ENCODE measurements at regions not wholly inside any gene's neighbourhood (a gene's known extent, or its start where the extent isn't known, plus 50 kb on each side); places are given as distances from the start of the nearest gene placed in this dataset.

GRCh38 chr9:7394002-7394774 lies 405.4 kb downstream of the DMAC1 start:
- DNase-seq, result no peak

GRCh38 chr9:7392148-7392547 lies 407.4 kb downstream of the DMAC1 start:
- DNase-seq, result no peak

DNA sequence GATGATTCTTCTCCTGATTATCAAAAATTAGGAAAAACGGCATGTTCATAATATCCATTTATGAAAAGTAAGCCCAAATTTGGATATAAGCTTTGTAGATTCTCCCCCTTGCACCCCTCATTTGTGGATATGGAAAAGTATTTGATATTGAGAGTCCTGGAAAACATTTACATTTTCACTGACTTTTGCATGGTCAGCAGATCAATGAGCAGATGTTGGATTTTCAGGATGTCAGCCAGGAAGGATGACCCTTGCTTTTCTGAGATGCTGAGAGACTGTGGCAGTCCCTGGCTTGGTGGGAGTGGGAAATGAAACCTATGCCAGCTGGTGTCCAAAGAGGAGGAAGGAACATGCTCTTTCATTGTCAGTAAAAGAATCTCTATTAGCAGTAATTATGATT lies 410.8 kb downstream of the DMAC1 start:
- no peak for DNase-seq

- DNase-seq, result peak; percentile 79
These were observed 411.7 kb downstream of the DMAC1 start for GRCh38 chr9:7387840-7388239.

GRCh38 chr9:7382304-7382703 lies 417.3 kb downstream of the DMAC1 start:
- DNase-seq, result no peak

DNA sequence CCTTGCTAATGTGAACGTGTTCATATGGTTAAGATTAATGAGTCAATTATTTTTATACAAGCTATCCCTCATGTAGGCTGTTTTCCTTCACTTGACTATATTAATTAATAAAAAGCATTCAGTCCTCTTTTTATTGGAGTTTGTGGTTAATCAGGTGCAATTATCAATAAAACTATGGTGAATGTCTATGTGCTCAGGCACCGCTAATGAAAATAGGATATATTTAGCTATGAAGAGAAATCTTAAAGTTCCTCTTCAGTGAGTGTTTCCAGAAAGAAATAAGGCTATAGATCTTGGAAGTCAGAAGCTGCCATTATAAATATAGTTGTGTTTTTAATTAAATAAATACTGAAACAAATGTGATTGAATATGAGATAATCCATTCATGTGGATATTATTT lies 422.1 kb downstream of the DMAC1 start:
- DNase-seq, result no peak

- peak; percentile 91 for DNase-seq
These were observed 422.7 kb downstream of the DMAC1 start for GRCh38 chr9:7376833-7377232.

- no peak for DNase-seq
These were observed 423.4 kb downstream of the DMAC1 start for GRCh38 chr9:7376213-7376612.

- peak; percentile 57 for DNase-seq
These were observed 424.5 kb downstream of the DMAC1 start for GRCh38 chr9:7375013-7375511.

GRCh38 chr9:7370988-7371387 lies 428.6 kb downstream of the DMAC1 start:
- DNase-seq, result peak; percentile 78

GRCh38 chr9:7370381-7370780 lies 429.2 kb downstream of the DMAC1 start:
- DNase-seq, result peak; percentile 78

GRCh38 chr9:7369384-7369821 lies 430.2 kb downstream of the DMAC1 start:
- DNase-seq, result no peak

DNA sequence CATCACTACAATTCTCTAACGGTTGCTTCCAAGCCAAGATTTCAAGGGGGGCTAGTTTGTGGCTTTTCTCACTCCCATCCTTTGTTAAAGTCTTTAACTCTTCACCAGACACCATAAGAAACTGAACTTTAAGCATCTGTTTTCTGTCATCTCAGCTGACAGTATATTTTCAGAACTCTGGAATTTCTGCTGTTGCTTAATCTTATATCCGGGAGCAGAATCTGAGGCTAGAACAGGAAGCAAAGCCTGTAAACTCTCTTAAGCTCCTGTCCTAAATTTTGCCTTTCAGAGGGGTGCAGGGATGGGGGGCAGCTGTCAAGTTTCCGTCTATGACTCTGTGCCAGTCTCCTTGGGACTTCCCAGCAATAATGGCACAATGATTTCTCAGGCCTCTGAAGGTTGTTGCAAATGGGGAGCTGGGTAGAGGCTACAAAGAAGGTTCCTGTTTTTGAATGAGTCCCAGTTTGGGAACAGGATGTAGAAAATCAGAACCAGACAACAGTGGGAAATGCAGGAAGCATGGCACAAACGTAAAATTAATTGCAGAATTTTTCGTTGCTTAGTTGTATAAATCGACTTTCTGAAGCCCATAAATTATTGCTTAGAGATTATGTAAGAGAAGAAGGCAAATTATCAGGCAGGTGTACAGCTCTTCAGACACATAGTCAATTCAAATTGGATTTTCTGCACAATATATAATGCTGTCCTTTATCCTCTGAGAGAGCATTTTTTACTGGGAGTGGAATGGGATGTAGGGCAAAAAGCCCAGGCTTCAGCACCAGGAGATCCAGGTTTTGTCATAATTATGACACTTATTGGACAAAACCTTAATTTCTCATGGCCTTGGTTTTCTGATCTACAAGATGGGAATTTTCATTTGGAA lies 430.9 kb downstream of the DMAC1 start:
- peak; percentile 90 for DNase-seq

GRCh38 chr9:7367726-7368125 lies 431.9 kb downstream of the DMAC1 start:
- DNase-seq, result no peak

DNA sequence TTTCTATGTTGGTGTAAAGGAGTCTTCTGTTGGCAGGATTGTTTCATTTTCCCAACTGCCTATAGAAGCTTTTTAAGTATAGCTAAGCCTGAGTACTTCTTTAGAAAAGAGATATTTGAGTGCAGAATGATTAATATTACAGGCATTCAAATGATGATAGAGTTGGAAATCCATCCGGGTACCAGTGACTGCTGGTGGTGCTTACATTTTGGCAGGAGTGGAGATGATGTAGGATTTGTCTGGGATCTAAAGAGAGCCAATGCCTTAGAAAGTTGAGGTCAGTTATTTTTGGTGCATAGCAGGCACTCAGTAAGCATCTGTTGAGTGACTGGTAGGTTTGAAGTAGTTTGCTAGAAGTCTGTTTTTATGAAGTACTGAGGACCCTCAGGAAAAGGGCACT lies 433.5 kb downstream of the DMAC1 start:
- no peak for DNase-seq

DNA sequence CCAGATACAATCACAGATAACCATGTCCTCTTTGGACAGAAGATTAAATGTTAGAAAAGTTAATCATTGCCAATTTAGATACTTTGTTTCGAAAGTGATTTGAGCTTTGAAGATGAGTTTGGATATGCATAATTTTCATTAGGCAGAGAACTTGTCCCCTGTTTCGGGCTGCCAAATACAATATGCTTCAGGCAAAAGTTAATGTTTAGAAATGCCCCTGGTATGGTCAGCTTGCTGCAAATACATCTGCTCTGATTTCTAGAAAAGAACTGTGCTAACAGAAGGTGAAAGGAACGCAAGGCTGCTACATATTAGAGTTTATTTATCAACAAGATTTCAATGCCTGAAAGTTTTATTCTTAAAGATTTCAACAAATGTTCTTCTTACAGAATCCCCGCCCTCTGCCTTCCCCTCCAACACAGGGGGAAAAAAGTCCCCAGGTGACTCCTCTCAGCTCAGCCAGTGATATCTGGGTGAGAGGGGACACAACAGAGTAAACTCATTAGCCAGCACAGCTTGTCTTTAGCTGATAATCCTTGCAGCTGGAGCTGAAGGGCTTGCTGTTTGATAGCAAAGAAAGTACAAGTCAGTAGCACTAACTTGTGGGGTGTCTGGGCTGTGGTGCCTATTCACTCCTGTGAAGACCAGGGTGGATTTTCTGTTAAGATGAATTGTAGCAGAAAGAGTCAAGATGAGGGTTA lies 435.7 kb downstream of the DMAC1 start:
- no peak for DNase-seq

GRCh38 chr9:7360513-7360912 lies 439.1 kb downstream of the DMAC1 start:
- DNase-seq, result no peak

GRCh38 chr9:7358876-7359275 lies 440.7 kb downstream of the DMAC1 start:
- no peak for DNase-seq

- no peak for DNase-seq
These were observed 444.9 kb downstream of the DMAC1 start for GRCh38 chr9:7354704-7355103.

DNA sequence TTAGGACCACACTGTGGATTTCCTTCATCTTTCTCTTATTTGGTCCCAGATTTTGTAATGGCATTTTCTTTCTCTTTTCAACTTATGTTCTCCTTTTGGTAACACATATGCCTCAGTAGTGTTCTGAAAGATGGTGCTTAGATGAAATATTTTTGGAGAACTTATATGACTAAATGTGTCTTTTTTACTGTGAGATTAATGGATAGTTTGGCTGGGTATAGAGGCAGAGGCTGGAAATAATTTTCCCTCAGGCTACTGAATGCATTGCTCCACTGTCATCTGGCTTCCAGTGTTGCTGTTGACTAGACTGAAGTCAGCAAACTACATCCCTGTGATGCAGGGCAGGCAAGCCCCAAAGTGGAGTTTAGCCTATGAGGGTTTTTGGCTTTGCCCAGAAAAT lies 450.9 kb downstream of the DMAC1 start:
- no peak for DNase-seq

DNA sequence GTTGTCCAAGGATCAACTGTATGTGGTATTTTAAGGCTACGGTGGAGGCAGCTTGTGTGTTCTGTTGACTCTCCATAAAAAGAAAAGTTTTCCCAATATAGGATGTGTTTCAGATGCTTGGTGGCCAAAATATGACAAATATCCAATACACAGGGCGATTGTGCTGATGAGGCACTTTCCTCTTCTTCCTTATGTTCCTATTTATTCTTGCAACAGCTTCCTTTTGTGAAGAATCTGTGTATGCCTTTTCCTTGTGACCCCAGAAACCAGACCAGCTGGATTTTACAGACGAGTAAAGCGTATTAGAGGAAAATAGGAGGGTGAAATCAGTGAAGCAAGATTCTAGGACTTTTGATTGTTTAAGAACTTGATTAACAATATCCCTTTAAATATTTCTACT lies 452.0 kb downstream of the DMAC1 start:
- DNase-seq, result no peak

- no peak for DNase-seq
These were observed 453.4 kb downstream of the DMAC1 start for GRCh38 chr9:7346144-7346543.

GRCh38 chr9:7342736-7343135 lies 456.8 kb downstream of the DMAC1 start:
- peak; percentile 42 for DNase-seq

Data from tongue (tissue), 1 donor.